Mucosa of descending colon (tissue), 3 donors: ENCODE measurements at regions not wholly inside any gene's neighbourhood (a gene's known extent, or its start where the extent isn't known, plus 50 kb on each side); places are given as distances from the start of the nearest gene placed in this dataset.
A peak's percentile ranks its signal among the peaks of the same experiment; 100 is the strongest.

Experiments used
- ATAC-seq: fragments of 200-7000 bp; cut with Tn5 transposase; one replicate; pipeline ENCODE4 v1.9.1; 2020; ENCODE audit warnings: mild to moderate bottlenecking, moderate library complexity
- DNase-seq, 3 donors: peaks; one replicate each; pipeline ENCODE4 v3.0.0-alpha.2; 2020
- H3K36me3 ChIP-seq: fragments of 200-600 bp; one replicate; pipeline ENCODE4 v1.8.0; 2021; ENCODE audit warnings: low read depth, mild to moderate bottlenecking
- H3K4me1 ChIP-seq: fragments of 200-600 bp; one replicate; pipeline ENCODE4 v1.8.0; 2021; ENCODE audit warnings: low read depth, mild to moderate bottlenecking
- H3K4me3 ChIP-seq: fragments of 200-600 bp; one replicate; pipeline ENCODE4 v1.8.0; 2021; ENCODE audit warnings: mild to moderate bottlenecking
- H3K9me3 ChIP-seq: fragments of 200-600 bp; one replicate; pipeline ENCODE4 v1.8.0; 2021; ENCODE audit warnings: mild to moderate bottlenecking
- intact Hi-C, 2 donors: fragments of 100-400 bp; cut with DNase I in 1 of 2; cut with micrococcal nuclease in 1 of 2; formaldehyde crosslinking; loops; one replicate each; pipeline versions ENCODE4 v1.11.0 to v1.11.1; 2022; cut with DNase I, micrococcal nuclease
- TF ChIP-seq, protein P1 (sequence below): fragments of 200-600 bp; IDR thresholded peaks from one replicate; pipeline ENCODE4 v1.8.0; 2022; ENCODE audit warnings: antibody characterized with exemption, mild to moderate bottlenecking
- donor health status: DM: no; HTN: no; CAD: no; lungs with moderate emphysema.
- donor health status: DM: no; HTN: no; CAD: no.
- donor health status: DM: no; HTN: yes; CAD: no.

DNA sequence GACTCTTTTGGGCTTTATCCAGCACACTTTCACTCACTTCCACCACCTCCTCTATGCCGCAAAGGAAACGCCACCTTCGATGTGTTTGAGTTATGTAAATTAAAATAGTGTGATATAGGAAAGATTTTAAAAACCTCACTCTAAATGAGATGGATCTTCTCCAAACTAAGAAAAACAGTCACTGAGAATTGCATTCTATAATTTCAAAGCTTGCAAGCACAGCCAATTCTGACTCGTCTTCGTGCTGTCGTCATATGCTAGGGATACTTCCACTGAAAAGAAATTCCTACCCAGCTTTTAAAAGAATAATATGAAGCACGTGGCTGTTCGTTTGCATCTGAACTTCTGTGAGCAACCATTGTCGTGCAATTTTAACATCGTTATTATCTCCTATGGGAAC lies 162.5 kb downstream of the SH3BP4 start:
- no peaks in the 10 kb centered on the region for H3K4me1 ChIP-seq
- intact Hi-C loops, result loop anchor here in 1 of 2 donors (5.0 kb wide), 1 partner anchor 562 kb away; no protein-coding TSS in a partner anchor
- no peaks in the 10 kb centered on the region for H3K36me3 ChIP-seq
- no peak overlapping the region for H3K4me3 ChIP-seq
- TF ChIP-seq, protein P1, sequence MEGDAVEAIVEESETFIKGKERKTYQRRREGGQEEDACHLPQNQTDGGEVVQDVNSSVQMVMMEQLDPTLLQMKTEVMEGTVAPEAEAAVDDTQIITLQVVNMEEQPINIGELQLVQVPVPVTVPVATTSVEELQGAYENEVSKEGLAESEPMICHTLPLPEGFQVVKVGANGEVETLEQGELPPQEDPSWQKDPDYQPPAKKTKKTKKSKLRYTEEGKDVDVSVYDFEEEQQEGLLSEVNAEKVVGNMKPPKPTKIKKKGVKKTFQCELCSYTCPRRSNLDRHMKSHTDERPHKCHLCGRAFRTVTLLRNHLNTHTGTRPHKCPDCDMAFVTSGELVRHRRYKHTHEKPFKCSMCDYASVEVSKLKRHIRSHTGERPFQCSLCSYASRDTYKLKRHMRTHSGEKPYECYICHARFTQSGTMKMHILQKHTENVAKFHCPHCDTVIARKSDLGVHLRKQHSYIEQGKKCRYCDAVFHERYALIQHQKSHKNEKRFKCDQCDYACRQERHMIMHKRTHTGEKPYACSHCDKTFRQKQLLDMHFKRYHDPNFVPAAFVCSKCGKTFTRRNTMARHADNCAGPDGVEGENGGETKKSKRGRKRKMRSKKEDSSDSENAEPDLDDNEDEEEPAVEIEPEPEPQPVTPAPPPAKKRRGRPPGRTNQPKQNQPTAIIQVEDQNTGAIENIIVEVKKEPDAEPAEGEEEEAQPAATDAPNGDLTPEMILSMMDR, result no peak
- DNase-seq (no peak), ATAC-seq (no peak)
- no peaks in the 10 kb centered on the region for H3K9me3 ChIP-seq

DNA sequence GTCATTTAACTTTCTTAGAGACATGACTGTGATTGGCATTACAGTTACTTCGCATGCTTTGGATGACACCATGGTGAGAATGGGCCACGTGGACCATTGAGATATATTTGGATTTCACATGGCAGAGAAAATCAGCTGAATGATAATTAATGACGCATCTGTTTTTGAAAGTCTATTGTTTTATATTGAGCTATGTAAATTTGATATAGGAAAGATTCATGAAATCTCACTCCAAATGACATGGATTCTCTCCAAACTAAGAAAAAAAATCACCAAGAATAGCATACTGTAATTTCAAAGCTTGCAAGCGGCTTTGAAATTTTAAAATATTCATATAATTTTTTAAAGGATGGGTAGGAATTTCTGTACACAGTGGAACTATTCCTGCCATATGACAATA lies 163.7 kb downstream of the SH3BP4 start:
- no peaks in the 10 kb centered on the region for H3K4me1 ChIP-seq
- TF ChIP-seq, protein P1, result no peak
- no peak overlapping the region for H3K4me3 ChIP-seq
- no peak for DNase-seq
- ATAC-seq, result no peak
- H3K36me3 ChIP-seq, result no peaks in the 10 kb centered on the region
- H3K9me3 ChIP-seq, result no peaks in the 10 kb centered on the region
- intact Hi-C loops, result loop anchor here in 1 of 2 donors (5.0 kb wide), 1 partner anchor 563 kb away; no protein-coding TSS in a partner anchor

DNA sequence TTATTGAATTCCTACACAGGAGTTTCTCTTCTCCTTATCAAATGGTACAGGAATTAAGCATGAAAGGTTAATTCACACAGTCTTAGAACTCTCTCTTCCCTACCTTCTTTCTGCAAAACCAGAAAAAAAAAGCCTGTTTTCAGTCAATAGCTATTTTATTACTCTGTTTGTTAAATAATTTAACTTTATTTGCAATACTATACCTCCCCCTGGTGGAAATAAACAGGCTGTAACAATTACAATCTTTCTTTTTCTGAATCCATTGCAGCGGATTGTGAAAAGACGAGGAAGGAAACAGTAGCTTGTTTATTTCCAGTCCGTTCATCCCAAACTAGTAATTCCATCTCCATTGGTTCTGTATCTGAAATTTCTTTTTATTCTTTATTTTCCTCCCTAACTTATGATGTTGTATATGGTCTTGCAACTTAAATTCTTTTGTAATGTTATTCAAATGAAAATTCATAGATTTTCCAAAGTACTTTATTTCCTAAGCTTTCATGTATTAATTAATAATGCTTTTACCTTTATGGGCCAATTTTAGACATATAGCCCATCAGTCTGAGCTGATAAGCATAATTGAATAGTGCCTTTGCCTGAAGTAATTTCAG lies 165.2 kb downstream of the SH3BP4 start:
- intact Hi-C loops, result loop anchor here in 1 of 2 donors (5.0 kb wide), 1 partner anchor 565 kb away; no protein-coding TSS in a partner anchor
- no peak overlapping the region for H3K4me3 ChIP-seq
- no peaks in the 10 kb centered on the region for H3K9me3 ChIP-seq
- no peaks in the 10 kb centered on the region for H3K4me1 ChIP-seq
- no peaks in the 10 kb centered on the region for H3K36me3 ChIP-seq
- DNase-seq (no peak), ATAC-seq (peak; percentile 44)
- TF ChIP-seq, protein P1, result no peak

DNA sequence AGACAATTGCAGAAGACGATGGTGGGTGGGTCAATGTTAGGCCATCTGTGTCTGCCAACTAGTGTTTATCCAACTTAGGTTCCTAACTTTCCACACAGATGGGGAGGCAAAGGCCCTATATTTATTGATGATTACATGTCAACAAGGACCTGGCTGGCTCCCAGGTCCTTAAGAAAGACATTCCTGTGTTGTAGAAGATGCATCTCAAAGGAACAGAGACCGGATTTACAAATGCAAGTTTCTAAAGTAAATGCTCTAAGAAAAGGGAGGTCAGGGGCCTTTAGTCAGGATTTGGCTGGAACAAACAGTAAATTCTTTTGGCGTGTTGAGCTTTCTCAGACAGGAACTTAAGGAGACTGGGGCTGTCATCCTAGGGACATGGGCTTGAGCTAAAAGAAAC lies 175.0 kb downstream of the SH3BP4 start:
- TF ChIP-seq, protein P1, result no peak

DNA sequence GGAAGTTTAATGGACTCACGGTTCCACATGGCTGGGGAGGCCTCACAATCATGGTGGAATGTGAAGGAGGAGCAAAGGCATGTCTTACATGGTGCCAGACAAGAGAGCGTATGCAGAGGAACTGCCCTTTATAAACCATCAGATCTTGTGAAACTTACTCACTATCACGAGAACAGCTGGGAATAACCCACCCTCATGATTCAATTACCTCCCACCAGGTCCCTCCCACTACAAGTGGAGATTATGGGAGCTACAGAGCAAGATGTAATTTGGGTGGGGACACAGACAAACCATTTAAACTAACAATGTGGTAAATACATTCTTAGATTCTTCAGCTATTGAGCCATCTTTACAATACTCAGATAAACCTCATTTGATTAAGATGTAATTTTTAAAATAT lies 176.1 kb downstream of the SH3BP4 start:
- TF ChIP-seq, protein P1, result no peak
- intact Hi-C loops, result no loop called here
- H3K36me3 ChIP-seq, result no peaks in the 10 kb centered on the region

More for the DNA sequence above, 175.0 kb downstream of the SH3BP4 start:
- Histone ChIP-seq H3K36me3 (no peaks in the 10 kb centered on the region), H3K4me1 (no peaks in the 10 kb centered on the region), H3K9me3 (no peaks in the 10 kb centered on the region), H3K4me3 (no peak overlapping the region)
- intact Hi-C loops, result no loop called here
- ATAC-seq, result no peak
- DNase-seq, result no peak

More for the DNA sequence above, 176.1 kb downstream of the SH3BP4 start:
- DNase-seq, result no peak
- no peaks in the 10 kb centered on the region for H3K4me1 ChIP-seq
- H3K9me3 ChIP-seq, result no peaks in the 10 kb centered on the region
- ATAC-seq, result no peak
- H3K4me3 ChIP-seq, result no peak overlapping the region
